Heart left ventricle (tissue), 13 donors: ENCODE measurements at regions not wholly inside any gene's neighbourhood (a gene's known extent, or its start where the extent isn't known, plus 50 kb on each side); places are given as distances from the start of the nearest gene placed in this dataset.

Source experiments
- POLR2A ChIP-seq, 2 donors: fragments of 450-650 bp; IDR thresholded peaks; one replicate each; pipeline ENCODE4 v1.6.1; 2017; ENCODE audit warnings: antibody characterized with exemption in 2 of 2, mild to moderate bottlenecking in 2 of 2, moderate library complexity in 2 of 2
- TF ChIP-seq, protein P1 (sequence below), 12 donors: fragments of 200-600 bp; sonication (generic) in 4 of 12; IDR thresholded peaks; one replicate each; pipeline versions ENCODE4 v1.5.0 to v1.8.0; 2018 to 2022; ENCODE audit warnings: antibody characterized with exemption in 12 of 12, mild to moderate bottlenecking in 5 of 12
- donor health status: ischemic (EF 13 %, LVEDD 7.1; RV severe dilation, severe dysfunction).
- donor health status: DM: no; HTN: yes; CAD: no.
- donor health status: DM: no; HTN: no; CAD: no.
- donor health status: ischemic (EF 25% LVEDD 6.9; RV normal size, moderate dysfunction).
- donor health status: ischemic (EF 25% LVEDD 5.7; RV mildly dilated, moderate dysfunction).
- donor health status: ischemic (EF 35%, LVEDD 5.7; RV mildly dilated, moderate dysfunction).
- donor health status: nonischemic (EF 11% LVEDD 7.7; RV severe dilation, severe dysfunction).
- donor health status: DM: yes; HTN: yes; CAD: no.
- donor health status: PGD.
- donor health status: ischemic (EF 29% LVEDD 5.4; RV normal size, mild dysfunction).
- donor health status: nonischemic (EF 23%, LVEDD 6.1; RV moderate dilation, normal function).

DNA sequence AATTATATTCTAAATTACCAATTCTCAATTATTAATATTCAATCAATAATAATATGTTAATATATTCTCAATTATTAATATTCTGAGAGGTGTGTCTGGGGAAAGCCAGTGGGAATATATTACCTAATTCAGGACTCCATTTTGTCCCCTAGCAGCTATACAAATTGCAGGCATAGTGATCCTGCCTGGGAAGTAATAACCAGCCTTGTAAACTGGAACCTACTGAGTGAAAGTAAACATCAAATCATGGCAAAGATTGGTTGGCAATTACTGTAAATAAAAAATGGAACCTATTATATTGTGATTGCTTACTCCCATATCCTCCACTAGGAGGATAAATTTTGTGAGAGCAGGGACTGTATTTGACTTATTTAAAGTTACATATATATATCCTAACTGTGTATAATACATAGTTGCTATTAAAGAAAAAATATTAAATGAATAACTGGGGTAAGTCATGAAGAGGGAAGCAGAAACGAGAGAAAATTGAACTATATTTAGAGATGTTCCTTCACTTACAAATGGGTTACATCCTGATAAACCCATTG lies 150.5 kb upstream of the ELL2 start:
- TF ChIP-seq POLR2A (IDR thresholded peaks at IDR 0.05) = no peak
- TF ChIP-seq, protein P1, sequence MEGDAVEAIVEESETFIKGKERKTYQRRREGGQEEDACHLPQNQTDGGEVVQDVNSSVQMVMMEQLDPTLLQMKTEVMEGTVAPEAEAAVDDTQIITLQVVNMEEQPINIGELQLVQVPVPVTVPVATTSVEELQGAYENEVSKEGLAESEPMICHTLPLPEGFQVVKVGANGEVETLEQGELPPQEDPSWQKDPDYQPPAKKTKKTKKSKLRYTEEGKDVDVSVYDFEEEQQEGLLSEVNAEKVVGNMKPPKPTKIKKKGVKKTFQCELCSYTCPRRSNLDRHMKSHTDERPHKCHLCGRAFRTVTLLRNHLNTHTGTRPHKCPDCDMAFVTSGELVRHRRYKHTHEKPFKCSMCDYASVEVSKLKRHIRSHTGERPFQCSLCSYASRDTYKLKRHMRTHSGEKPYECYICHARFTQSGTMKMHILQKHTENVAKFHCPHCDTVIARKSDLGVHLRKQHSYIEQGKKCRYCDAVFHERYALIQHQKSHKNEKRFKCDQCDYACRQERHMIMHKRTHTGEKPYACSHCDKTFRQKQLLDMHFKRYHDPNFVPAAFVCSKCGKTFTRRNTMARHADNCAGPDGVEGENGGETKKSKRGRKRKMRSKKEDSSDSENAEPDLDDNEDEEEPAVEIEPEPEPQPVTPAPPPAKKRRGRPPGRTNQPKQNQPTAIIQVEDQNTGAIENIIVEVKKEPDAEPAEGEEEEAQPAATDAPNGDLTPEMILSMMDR (IDR thresholded peaks at IDR 0.05) = no peak
